ENCODE measurements at regions not wholly inside any gene's neighbourhood (a gene's known extent, or its start where the extent isn't known, plus 50 kb on each side); places are given as distances from the start of the nearest gene placed in this dataset.

- TF ChIP-seq CTCF (IDR thresholded peaks at IDR 0.05) = no peak
- DNase-seq (no peak), ATAC-seq (no peak)
- Histone ChIP-seq H3K36me3 (no peaks in the 10 kb centered on the region), H3K4me1 (no peaks in the 10 kb centered on the region), H3K4me3 (no peak overlapping the region), H3K9me3 (no peaks in the 10 kb centered on the region), H3K27me3 (ENCODE audit: low read depth) (no peaks in the 10 kb centered on the region), H3K27ac (no peak overlapping the region)
- intact Hi-C loops (cut with DNase I) = no loop called here
These were observed 303.9 kb upstream of the NRP1 start for GRCh38 chr10:33638374-33638773.

- H3K4me1 ChIP-seq = no peaks in the 10 kb centered on the region
- H3K27me3 ChIP-seq (ENCODE audit: low read depth) = no peaks in the 10 kb centered on the region
- DNase-seq = no peak
- no peak overlapping the region for H3K27ac ChIP-seq
- no peak for TF ChIP-seq CTCF (IDR thresholded peaks at IDR 0.05)
- H3K4me3 ChIP-seq = no peak overlapping the region
- H3K36me3 ChIP-seq = no peaks in the 10 kb centered on the region
- H3K9me3 ChIP-seq = no peaks in the 10 kb centered on the region
- ATAC-seq = no peak
- intact Hi-C loops (cut with DNase I) = no loop called here
These were observed 301.6 kb upstream of the NRP1 start for GRCh38 chr10:33635967-33636515.

GRCh38 chr10:33632432-33632831 is 298.0 kb upstream of the NRP1 start:
- Histone ChIP-seq H3K9me3 (no peaks in the 10 kb centered on the region), H3K4me3 (no peak overlapping the region), H3K27ac (no peak overlapping the region), H3K27me3 (ENCODE audit: low read depth) (no peaks in the 10 kb centered on the region), H3K4me1 (no peaks in the 10 kb centered on the region), H3K36me3 (no peaks in the 10 kb centered on the region)
- intact Hi-C loops (cut with DNase I) = no loop called here
- ATAC-seq (no peak), DNase-seq (no peak)
- TF ChIP-seq CTCF (IDR thresholded peaks at IDR 0.05) = no peak

GRCh38 chr10:33631991-33632390 is 297.5 kb upstream of the NRP1 start:
- Histone ChIP-seq H3K4me3 (no peak overlapping the region), H3K36me3 (no peaks in the 10 kb centered on the region), H3K27ac (no peak overlapping the region), H3K27me3 (ENCODE audit: low read depth) (no peaks in the 10 kb centered on the region), H3K4me1 (no peaks in the 10 kb centered on the region), H3K9me3 (no peaks in the 10 kb centered on the region)
- DNase-seq (no peak), ATAC-seq (no peak)
- intact Hi-C loops (cut with DNase I) = no loop called here
- no peak for TF ChIP-seq CTCF (IDR thresholded peaks at IDR 0.05)

GRCh38 chr10:33630761-33631160 is 296.3 kb upstream of the NRP1 start:
- no peak for TF ChIP-seq CTCF (IDR thresholded peaks at IDR 0.05)
- intact Hi-C loops (cut with DNase I) = no loop called here
- H3K4me3 ChIP-seq = no peak overlapping the region
- H3K36me3 ChIP-seq = no peaks in the 10 kb centered on the region
- no peak overlapping the region for H3K27ac ChIP-seq
- ATAC-seq (no peak), DNase-seq (no peak)
- no peaks in the 10 kb centered on the region for H3K9me3 ChIP-seq
- H3K27me3 ChIP-seq (ENCODE audit: low read depth) = no peaks in the 10 kb centered on the region
- no peaks in the 10 kb centered on the region for H3K4me1 ChIP-seq

- Histone ChIP-seq H3K27ac (no peak overlapping the region), H3K9me3 (no peaks in the 10 kb centered on the region), H3K4me1 (no peaks in the 10 kb centered on the region), H3K4me3 (no peak overlapping the region), H3K36me3 (no peaks in the 10 kb centered on the region), H3K27me3 (ENCODE audit: low read depth) (no peaks in the 10 kb centered on the region)
- no peak for TF ChIP-seq CTCF (IDR thresholded peaks at IDR 0.05)
- no peak for DNase-seq
- ATAC-seq = no peak
- intact Hi-C loops (cut with DNase I) = no loop called here
These were observed 293.1 kb upstream of the NRP1 start for GRCh38 chr10:33627611-33628010.

Data from lower lobe of right lung (tissue), 2 donors.